HepG2 (cell line): ENCODE measurements at regions not wholly inside any gene's neighbourhood (a gene's known extent, or its start where the extent isn't known, plus 50 kb on each side); places are given as distances from the start of the nearest gene placed in this dataset.

Experiments
- ATAC-seq: fragments of 200-7000 bp; cut with Tn5 transposase; 3 replicates; pipeline ENCODE4 v1.9.1; 2020; ENCODE audit warnings: mild to moderate bottlenecking, moderate library complexity
- BruUV-seq: library from RNA; stranded (reverse); fragments of 400-500 nt; replicated peaks from 2 replicates; lab custom pipeline; 2021; lab: Mats Ljungman, UMichigan
- CTCF ChIA-PET: fragments of 300-600 bp; formaldehyde crosslinking; extraction: SDS; loops from one replicate; lab custom pipeline; 2021; ENCODE audit warnings: low total read pairs, inconsistent platforms, low intra/inter-chr PET ratio; lab: Yijun Ruan, JAX
- POLR2A ChIA-PET: fragments of 350-600 bp; sonication (Branson Sonifier 250); formaldehyde crosslinking; loops from one replicate; lab custom pipeline; 2020; ENCODE audit warnings: antibody characterized with exemption, inconsistent platforms; lab: Yijun Ruan, JAX
- DNase-seq: peaks from one replicate; pipeline ENCODE4 v3.0.0-alpha.2; 2015; ENCODE audit warnings: low spot score
- FAIRE-seq: peaks from 3 replicates; lab custom pipeline; 2011; peaks lifted over from hg19 to GRCh38; lab: Jason Lieb, UNC
- H2AFZ ChIP-seq: one replicate; pipeline ENCODE4 v1.6.1; 2011; ENCODE audit warnings: low read length, inconsistent platforms
- H3K27ac ChIP-seq: fragments of 300-600 bp; 3 replicates; pipeline ENCODE4 v1.8.0; 2011; ENCODE audit warnings: mixed run types, mild to moderate bottlenecking, mixed read lengths, low read length, inconsistent platforms; ENCODE audit not compliant: insufficient read depth; ENCODE audit errors: extremely low read length
- H3K27me3 ChIP-seq, 2 experiments: fragments of 200-600 bp in 1 of 2; 2 replicates in 1 of 2; 3 replicates in 1 of 2; pipeline versions ENCODE4 v1.6.0 to v1.8.0; 2011; ENCODE audit warnings: low read length in 2 of 2, mild to moderate bottlenecking in 2 of 2, moderate library complexity in 2 of 2, inconsistent platforms in 1 of 2; ENCODE audit not compliant: insufficient read depth in 2 of 2, control insufficient read depth in 1 of 2
- H3K36me3 ChIP-seq, 2 experiments: fragments of 200-600 bp in 1 of 2; replicated peaks in 1 of 2; 2 replicates in 1 of 2; 3 replicates in 1 of 2; pipeline versions ENCODE4 v1.5.1 to v1.8.0; 2011; ENCODE audit warnings: low read length in 2 of 2, inconsistent platforms in 1 of 2; ENCODE audit not compliant: insufficient read depth in 2 of 2, control insufficient read depth in 1 of 2
- H3K4me1 ChIP-seq: 2 replicates; pipeline ENCODE4 v1.5.1; 2012; ENCODE audit warnings: low read length, inconsistent platforms; ENCODE audit not compliant: insufficient read depth
- H3K4me2 ChIP-seq: 2 replicates; pipeline ENCODE4 v1.6.0; 2011; ENCODE audit warnings: low read depth, low read length, inconsistent platforms
- H3K4me3 ChIP-seq, 3 experiments: fragments of 200-600 bp in 1 of 3; sonication (generic), shearing (Covaris generic) in 1 of 3; replicated peaks in 1 of 3; 2 replicates each; pipeline ENCODE4 v1.5.1; 2011 to 2016; ENCODE audit warnings: low read length in 3 of 3, inconsistent platforms in 2 of 3, low read depth in 2 of 3, mild to moderate bottlenecking in 2 of 3, control low read depth in 1 of 3, mixed read lengths in 1 of 3; ENCODE audit not compliant: insufficient read depth in 1 of 3
- H3K79me2 ChIP-seq: one replicate; pipeline ENCODE4 v1.6.1; 2011; ENCODE audit warnings: low read length, inconsistent platforms; ENCODE audit not compliant: insufficient read depth
- H3K9ac ChIP-seq: 2 replicates; pipeline ENCODE4 v1.6.0; 2011; ENCODE audit warnings: mild to moderate bottlenecking, low read depth, low read length, inconsistent platforms; ENCODE audit not compliant: insufficient read depth
- H3K9me3 ChIP-seq: 2 replicates; pipeline ENCODE4 v1.5.1; 2012; ENCODE audit warnings: mild to moderate bottlenecking, low read length
- H4K20me1 ChIP-seq: 2 replicates; pipeline ENCODE4 v1.6.0; 2011; ENCODE audit warnings: inconsistent platforms, mild to moderate bottlenecking, low read length, moderate library complexity; ENCODE audit not compliant: insufficient read depth
- ATAD3A ChIP-seq: sonication (generic); formaldehyde crosslinking; IDR thresholded peaks from 2 replicates; pipeline ENCODE4 v1.4.0; 2020; ENCODE audit warnings: missing genetic modification reagents
- CAMTA2 ChIP-seq: sonication (generic); formaldehyde crosslinking; IDR thresholded peaks from 2 replicates; pipeline ENCODE4 v1.4.0; 2020; ENCODE audit warnings: mild to moderate bottlenecking, missing genetic modification reagents, borderline replicate concordance
- CBX5 ChIP-seq: sonication (generic); formaldehyde crosslinking; IDR thresholded peaks from 2 replicates; pipeline ENCODE4 v1.4.0; 2020; ENCODE audit warnings: missing genetic modification reagents, borderline replicate concordance
- FOXA3 ChIP-seq: IDR thresholded peaks from 2 replicates; pipeline ENCODE4 v1.6.1; 2016; ENCODE audit warnings: missing genetic modification reagents, missing compliant biosample characterization
- HOXA7 ChIP-seq: sonication (generic); formaldehyde crosslinking; IDR thresholded peaks from 2 replicates; pipeline ENCODE4 v1.8.1; 2022; ENCODE audit warnings: mild to moderate bottlenecking, missing genetic modification reagents, moderate library complexity
- KAT8 ChIP-seq: IDR thresholded peaks from 2 replicates; pipeline ENCODE4 v1.6.1; 2016; ENCODE audit warnings: missing genetic modification reagents, missing compliant biosample characterization
- MED1 ChIP-seq: sonication (generic); formaldehyde crosslinking; IDR thresholded peaks from 2 replicates; pipeline ENCODE4 v1.4.0; 2020; ENCODE audit warnings: missing genetic modification reagents
- MED8 ChIP-seq: sonication (generic); formaldehyde crosslinking; IDR thresholded peaks from 2 replicates; pipeline ENCODE4 v1.8.1; 2023; ENCODE audit warnings: mild to moderate bottlenecking, missing genetic modification reagents; ENCODE audit not compliant: insufficient replicate concordance
- PCBP2 ChIP-seq: fragments of 200-400 bp; formaldehyde crosslinking; optimal IDR thresholded peaks from 2 replicates; pipeline ENCODE3; 2018; ENCODE audit warnings: low read length, low read depth; ENCODE audit not compliant: poor library complexity, severe bottlenecking
- TARDBP ChIP-seq: sonication (generic); formaldehyde crosslinking; IDR thresholded peaks from 2 replicates; pipeline ENCODE4 v1.8.0; 2022; ENCODE audit warnings: mild to moderate bottlenecking, missing genetic modification reagents
- YEATS2 ChIP-seq: sonication (generic); formaldehyde crosslinking; IDR thresholded peaks from 2 replicates; pipeline ENCODE4 v1.4.0; 2020; ENCODE audit warnings: missing genetic modification reagents, borderline replicate concordance
- ZFP1 ChIP-seq: IDR thresholded peaks from 2 replicates; pipeline ENCODE4 v1.6.1; 2016
- ZNF510 ChIP-seq: sonication (generic); formaldehyde crosslinking; IDR thresholded peaks from 2 replicates; pipeline ENCODE4 v1.4.0; 2020; ENCODE audit warnings: low read depth, mild to moderate bottlenecking, missing genetic modification reagents
- ZNF530 ChIP-seq: sonication (generic); formaldehyde crosslinking; IDR thresholded peaks from 2 replicates; pipeline ENCODE4 v1.5.0; 2020; ENCODE audit warnings: low read depth, mild to moderate bottlenecking, missing genetic modification reagents
- WGBS: methylation state at CpG from one replicate; pipeline ENCODE4 v1.1.6; 2017; ENCODE audit warnings: low lambda C conversion rate; 5-methylcytosine and 5-hydroxymethylcytosine counted together
- in situ Hi-C: cut with HindIII; loops from 2 replicates; pipeline ENCODE4 v1.10.0; 2017; ENCODE audit warnings: low pct_unique_long_range_greater_than_20kb; ENCODE audit not compliant: extremely low pct_ligation_motif_present
- intact Hi-C: fragments of 100-400 bp; cut with micrococcal nuclease; formaldehyde crosslinking; loops from one replicate; pipeline ENCODE4 v1.10.0; 2022; ENCODE audit not compliant: unreplicated experiment
- TF ChIP-seq, protein P1 (sequence below): sonication (generic); formaldehyde crosslinking; conservative IDR thresholded peaks from 2 replicates; pipeline ENCODE4 v1.4.0; 2020; ENCODE audit warnings: missing genetic modification reagents

DNA sequence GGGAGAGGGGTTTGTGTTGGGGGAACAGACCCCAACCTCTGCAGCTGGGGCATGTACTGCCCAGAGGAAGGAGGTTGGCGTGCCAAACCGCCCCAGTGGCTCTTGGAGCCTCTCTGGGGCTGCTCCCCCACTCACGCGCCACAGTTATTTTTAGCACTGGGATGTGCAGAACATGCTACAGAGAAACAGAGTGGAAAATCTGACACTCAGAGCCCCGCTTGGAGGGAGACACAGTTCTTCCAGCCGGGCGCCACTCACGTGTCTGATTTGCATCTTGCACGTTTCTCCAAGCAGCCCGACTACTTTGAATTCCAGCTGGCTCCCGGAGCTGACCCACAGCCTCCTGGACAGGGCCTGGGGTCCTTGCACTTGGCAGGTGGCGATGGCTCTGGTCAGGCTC, 182.0 kb downstream of the RPS24 start:
- Histone ChIP-seq H3K4me2 (no peak overlapping the region), H3K4me3 (no peak overlapping the region), H3K9ac (no peak overlapping the region), H2AFZ (no peak overlapping the region)
- ChIA-PET CTCF (no interaction called here), POLR2A (no interaction called here)
- no TSS peak for BruUV-seq
- DNase-seq (no peak), FAIRE-seq (no peak)
- intact Hi-C loops = no loop called here
- TF ChIP-seq ZNF510 (CRISPR knock-in tag) (no peak), YEATS2 (CRISPR knock-in tag) (no peak), CAMTA2 (CRISPR knock-in tag) (no peak), KAT8 (CRISPR knock-in tag) (no peak), ZFP1 (no peak), PCBP2 (no peak), HOXA7 (no peak), ZNF530 (CRISPR knock-in tag) (no peak), CBX5 (CRISPR knock-in tag) (no peak), MED1 (CRISPR knock-in tag) (no peak), ATAD3A (CRISPR knock-in tag) (no peak), TARDBP (CRISPR knock-in tag) (no peak), FOXA3 (no peak), MED8 (CRISPR knock-in tag) (no peak)
- TF ChIP-seq, protein P1, sequence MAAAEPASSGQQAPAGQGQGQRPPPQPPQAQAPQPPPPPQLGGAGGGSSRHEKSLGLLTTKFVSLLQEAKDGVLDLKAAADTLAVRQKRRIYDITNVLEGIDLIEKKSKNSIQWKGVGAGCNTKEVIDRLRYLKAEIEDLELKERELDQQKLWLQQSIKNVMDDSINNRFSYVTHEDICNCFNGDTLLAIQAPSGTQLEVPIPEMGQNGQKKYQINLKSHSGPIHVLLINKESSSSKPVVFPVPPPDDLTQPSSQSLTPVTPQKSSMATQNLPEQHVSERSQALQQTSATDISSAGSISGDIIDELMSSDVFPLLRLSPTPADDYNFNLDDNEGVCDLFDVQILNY = no peak
- TF ChIP-seq, all 625 proteins: peak for 0
- ATAC-seq = no peak
- peaks cover 0 to 33% of the 10 kb centered on the region in 2 experiments; a peak in 1 of 5 replicates for H3K27me3 ChIP-seq
- H3K27ac ChIP-seq = no peak overlapping the region
- in situ Hi-C loops = no loop called here
- H3K79me2 ChIP-seq = no peaks in the 10 kb centered on the region
- H3K4me1 ChIP-seq = no peaks in the 10 kb centered on the region
- no peaks in the 10 kb centered on the region for H4K20me1 ChIP-seq
- H3K9me3 ChIP-seq = no peaks in the 10 kb centered on the region
- 28% methylated on average over 8 of the region's 12 CpGs for WGBS
- no peaks in the 10 kb centered on the region for H3K36me3 ChIP-seq
